ENCODE measurements at regions not wholly inside any gene's neighbourhood (a gene's known extent, or its start where the extent isn't known, plus 50 kb on each side); places are given as distances from the start of the nearest gene placed in this dataset.
"Not testable (repeated sequence)": the region's sequence is repeated elsewhere in the genome, so short reads cannot be mapped to it uniquely, and the experiment has no call there.

GRCh38 chr11:16542353-16542752, 186.0 kb upstream of the SOX6 start:
- Histone ChIP-seq H3K4me1 (ENCODE audit: control insufficient read depth, insufficient read depth, low read length) (no peaks in the 10 kb centered on the region), H3K36me3 (ENCODE audit: control insufficient read depth, insufficient read depth, low read length) (no peaks in the 10 kb centered on the region), H3K9me3 (ENCODE audit: control insufficient read depth, low read depth, low read length) (no peaks in the 10 kb centered on the region), H3K4me3 (ENCODE audit: low read length) (no peak overlapping the region), H3K27me3 (ENCODE audit: control insufficient read depth, insufficient read depth, low read length) (no peaks in the 10 kb centered on the region), H3K27ac (ENCODE audit: low read length) (no peak overlapping the region)
- no peak for DNase-seq
- no CpG with 5 or more reads among the region's 1 CpG for WGBS (ENCODE audit: insufficient coverage, low lambda C conversion rate)

- H3K4me1 ChIP-seq (ENCODE audit: control insufficient read depth, insufficient read depth, low read length) = no peaks in the 10 kb centered on the region
- H3K9me3 ChIP-seq (ENCODE audit: control insufficient read depth, low read depth, low read length) = no peaks in the 10 kb centered on the region
- H3K4me3 ChIP-seq (ENCODE audit: low read length) = no peak overlapping the region
- no peaks in the 10 kb centered on the region for H3K27me3 ChIP-seq (ENCODE audit: control insufficient read depth, insufficient read depth, low read length)
- no CpG with 5 or more reads among the region's 9 CpGs for WGBS (ENCODE audit: insufficient coverage, low lambda C conversion rate)
- no peak overlapping the region for H3K27ac ChIP-seq (ENCODE audit: low read length)
- no peak for DNase-seq
- H3K36me3 ChIP-seq (ENCODE audit: control insufficient read depth, insufficient read depth, low read length) = no peaks in the 10 kb centered on the region
Observed at GRCh38 chr11:16536513-16536912, 180.2 kb upstream of the SOX6 start.

- no peaks in the 10 kb centered on the region for H3K36me3 ChIP-seq (ENCODE audit: control insufficient read depth, insufficient read depth, low read length)
- no peak overlapping the region for H3K27ac ChIP-seq (ENCODE audit: low read length)
- H3K9me3 ChIP-seq (ENCODE audit: control insufficient read depth, low read depth, low read length) = no peaks in the 10 kb centered on the region
- H3K4me3 ChIP-seq (ENCODE audit: low read length) = no peak overlapping the region
- WGBS (ENCODE audit: insufficient coverage, low lambda C conversion rate) = 63% methylated on average over 1 of the region's 1 CpG
- no peaks in the 10 kb centered on the region for H3K4me1 ChIP-seq (ENCODE audit: control insufficient read depth, insufficient read depth, low read length)
- H3K27me3 ChIP-seq (ENCODE audit: control insufficient read depth, insufficient read depth, low read length) = no peaks in the 10 kb centered on the region
- DNase-seq = no peak
Observed at GRCh38 chr11:16528639-16529038, 172.3 kb upstream of the SOX6 start.

- no peaks in the 10 kb centered on the region for H3K36me3 ChIP-seq (ENCODE audit: control insufficient read depth, insufficient read depth, low read length)
- DNase-seq = no peak
- H3K4me3 ChIP-seq (ENCODE audit: low read length) = no peak overlapping the region
- no peaks in the 10 kb centered on the region for H3K9me3 ChIP-seq (ENCODE audit: control insufficient read depth, low read depth, low read length)
- 80% methylated on average over 1 of the region's 7 CpGs for WGBS (ENCODE audit: insufficient coverage, low lambda C conversion rate)
- no peaks in the 10 kb centered on the region for H3K4me1 ChIP-seq (ENCODE audit: control insufficient read depth, insufficient read depth, low read length)
- H3K27ac ChIP-seq (ENCODE audit: low read length) = no peak overlapping the region
- H3K27me3 ChIP-seq (ENCODE audit: control insufficient read depth, insufficient read depth, low read length) = no peaks in the 10 kb centered on the region
Observed at GRCh38 chr11:16527525-16528246, 171.3 kb upstream of the SOX6 start.

- H3K4me1 ChIP-seq (ENCODE audit: control insufficient read depth, insufficient read depth, low read length) = no peaks in the 10 kb centered on the region
- H3K36me3 ChIP-seq (ENCODE audit: control insufficient read depth, insufficient read depth, low read length) = no peaks in the 10 kb centered on the region
- no peak overlapping the region for H3K27ac ChIP-seq (ENCODE audit: low read length)
- no CpG with 5 or more reads among the region's 1 CpG for WGBS (ENCODE audit: insufficient coverage, low lambda C conversion rate)
- H3K9me3 ChIP-seq (ENCODE audit: control insufficient read depth, low read depth, low read length) = no peaks in the 10 kb centered on the region
- H3K27me3 ChIP-seq (ENCODE audit: control insufficient read depth, insufficient read depth, low read length) = no peaks in the 10 kb centered on the region
- no peak for DNase-seq
- no peak overlapping the region for H3K4me3 ChIP-seq (ENCODE audit: low read length)
Observed at GRCh38 chr11:16526947-16527346, 170.6 kb upstream of the SOX6 start.

GRCh38 chr11:16520713-16521112, 164.4 kb upstream of the SOX6 start:
- H3K4me3 ChIP-seq (ENCODE audit: low read length); H3K4me1 ChIP-seq (ENCODE audit: control insufficient read depth, insufficient read depth, low read length): not testable (repeated sequence)
- WGBS (ENCODE audit: insufficient coverage, low lambda C conversion rate) = no CpG with 5 or more reads among the region's 11 CpGs

GRCh38 chr11:16512899-16513241, 156.5 kb upstream of the SOX6 start:
- no peaks in the 10 kb centered on the region for H3K9me3 ChIP-seq (ENCODE audit: control insufficient read depth, low read depth, low read length)
- H3K4me3 ChIP-seq (ENCODE audit: low read length) = no peak overlapping the region
- H3K36me3 ChIP-seq (ENCODE audit: control insufficient read depth, insufficient read depth, low read length) = no peaks in the 10 kb centered on the region
- H3K27ac ChIP-seq (ENCODE audit: low read length) = no peak overlapping the region
- H3K4me1 ChIP-seq (ENCODE audit: control insufficient read depth, insufficient read depth, low read length) = no peaks in the 10 kb centered on the region
- no peaks in the 10 kb centered on the region for H3K27me3 ChIP-seq (ENCODE audit: control insufficient read depth, insufficient read depth, low read length)
- DNase-seq = no peak

More at GRCh38 chr11:16520713-16521112, 164.4 kb upstream of the SOX6 start:
- H3K36me3 ChIP-seq (ENCODE audit: control insufficient read depth, insufficient read depth, low read length); H3K27me3 ChIP-seq (ENCODE audit: control insufficient read depth, insufficient read depth, low read length); DNase-seq; H3K27ac ChIP-seq (ENCODE audit: low read length); H3K9me3 ChIP-seq (ENCODE audit: control insufficient read depth, low read depth, low read length): not testable (repeated sequence)

- WGBS (ENCODE audit: insufficient coverage, low lambda C conversion rate) = 100% methylated on average over 1 of the region's 2 CpGs
- DNase-seq = no peak
- H3K27ac ChIP-seq (ENCODE audit: low read length) = no peak overlapping the region
- H3K9me3 ChIP-seq (ENCODE audit: control insufficient read depth, low read depth, low read length) = no peaks in the 10 kb centered on the region
- H3K27me3 ChIP-seq (ENCODE audit: control insufficient read depth, insufficient read depth, low read length) = no peaks in the 10 kb centered on the region
- no peak overlapping the region for H3K4me3 ChIP-seq (ENCODE audit: low read length)
- H3K4me1 ChIP-seq (ENCODE audit: control insufficient read depth, insufficient read depth, low read length) = no peaks in the 10 kb centered on the region
- H3K36me3 ChIP-seq (ENCODE audit: control insufficient read depth, insufficient read depth, low read length) = no peaks in the 10 kb centered on the region
Observed at GRCh38 chr11:16512198-16512898, 156.0 kb upstream of the SOX6 start.

- H3K9me3 ChIP-seq (ENCODE audit: control insufficient read depth, low read depth, low read length) = no peaks in the 10 kb centered on the region
- no peak overlapping the region for H3K27ac ChIP-seq (ENCODE audit: low read length)
- DNase-seq = no peak
- H3K4me3 ChIP-seq (ENCODE audit: low read length) = no peak overlapping the region
- WGBS (ENCODE audit: insufficient coverage, low lambda C conversion rate) = 88% methylated on average over 1 of the region's 2 CpGs
- no peaks in the 10 kb centered on the region for H3K4me1 ChIP-seq (ENCODE audit: control insufficient read depth, insufficient read depth, low read length)
- H3K36me3 ChIP-seq (ENCODE audit: control insufficient read depth, insufficient read depth, low read length) = no peaks in the 10 kb centered on the region
- no peaks in the 10 kb centered on the region for H3K27me3 ChIP-seq (ENCODE audit: control insufficient read depth, insufficient read depth, low read length)
Observed at GRCh38 chr11:16511116-16512114, 155.1 kb upstream of the SOX6 start.

GRCh38 chr11:16505481-16505880, 149.1 kb upstream of the SOX6 start:
- WGBS (ENCODE audit: insufficient coverage, low lambda C conversion rate) = no CpG with 5 or more reads among the region's 1 CpG
- H3K4me3 ChIP-seq (ENCODE audit: low read length) = no peak overlapping the region
- no peak overlapping the region for H3K27ac ChIP-seq (ENCODE audit: low read length)
- DNase-seq = no peak
- peaks cover 6% of the 10 kb centered on the region for H3K9me3 ChIP-seq (ENCODE audit: control insufficient read depth, low read depth, low read length)
- no peaks in the 10 kb centered on the region for H3K36me3 ChIP-seq (ENCODE audit: control insufficient read depth, insufficient read depth, low read length)
- no peaks in the 10 kb centered on the region for H3K27me3 ChIP-seq (ENCODE audit: control insufficient read depth, insufficient read depth, low read length)
- no peaks in the 10 kb centered on the region for H3K4me1 ChIP-seq (ENCODE audit: control insufficient read depth, insufficient read depth, low read length)

All from large intestine (tissue), 3 donors.